Stimulated activated effector memory CD8-positive, alpha-beta T cell treated with anti-CD3 and anti-CD28 coated beads, Interleukin-12 subunit alpha, Interleukin-12 subunit beta, amount 100 ng/mL, for 72 hours (primary cell): ENCODE measurements at regions not wholly inside any gene's neighbourhood (a gene's known extent, or its start where the extent isn't known, plus 50 kb on each side); places are given as distances from the start of the nearest gene placed in this dataset.

ENCODE experiments used
- ATAC-seq: fragments of 150-1000 bp; cut with Tn5 transposase; 2 replicates; pipeline ENCODE4 v1.10.0; 2021
- DNase-seq, 2 donors: peaks; one replicate each; pipeline ENCODE4 v3.0.0; 2021 to 2022; ENCODE audit warnings: low spot score in 2 of 2
- H3K27ac Mint-ChIP-seq: one replicate; pipeline ENCODE4 v1.8.0; 2022; ENCODE audit warnings: mild to moderate bottlenecking, mixed read lengths
- H3K36me3 Mint-ChIP-seq: one replicate; pipeline ENCODE4 v1.8.0; 2022; ENCODE audit warnings: mild to moderate bottlenecking, mixed read lengths
- H3K4me1 Mint-ChIP-seq: one replicate; pipeline ENCODE4 v1.8.0; 2022; ENCODE audit warnings: mixed read lengths
- H3K4me3 Mint-ChIP-seq: one replicate; pipeline ENCODE4 v1.8.0; 2022; ENCODE audit warnings: mild to moderate bottlenecking, mixed read lengths
- H3K9me3 Mint-ChIP-seq: one replicate; pipeline ENCODE4 v1.8.0; 2022; ENCODE audit warnings: mixed read lengths

GRCh38 chr1:94316836-94317789 lies 79.7 kb upstream of the ARHGAP29 start:
- H3K9me3 Mint-ChIP-seq, result no peaks in the 10 kb centered on the region
- DNase-seq, result no peak
- ATAC-seq, result no peak
- H3K36me3 Mint-ChIP-seq, result no peaks in the 10 kb centered on the region
- H3K27ac Mint-ChIP-seq, result no peak overlapping the region
- H3K4me3 Mint-ChIP-seq, result no peak overlapping the region
- H3K4me1 Mint-ChIP-seq, result no peaks in the 10 kb centered on the region

- no peaks in the 10 kb centered on the region for H3K4me1 Mint-ChIP-seq
- DNase-seq (no peak), ATAC-seq (no peak)
- no peaks in the 10 kb centered on the region for H3K36me3 Mint-ChIP-seq
- H3K27ac Mint-ChIP-seq, result no peak overlapping the region
- no peaks in the 10 kb centered on the region for H3K9me3 Mint-ChIP-seq
- H3K4me3 Mint-ChIP-seq, result no peak overlapping the region
Measured at GRCh38 chr1:94316183-94316582, 78.8 kb upstream of the ARHGAP29 start.

GRCh38 chr1:94315552-94316116 lies 78.2 kb upstream of the ARHGAP29 start:
- Mint-ChIP-seq H3K9me3 (no peaks in the 10 kb centered on the region), H3K4me1 (no peaks in the 10 kb centered on the region), H3K36me3 (no peaks in the 10 kb centered on the region), H3K27ac (no peak overlapping the region), H3K4me3 (no peak overlapping the region)
- DNase-seq (no peak), ATAC-seq (no peak)

GRCh38 chr1:94314222-94314858 lies 77.0 kb upstream of the ARHGAP29 start:
- ATAC-seq, result no peak
- H3K9me3 Mint-ChIP-seq, result no peaks in the 10 kb centered on the region
- H3K27ac Mint-ChIP-seq, result no peak overlapping the region
- H3K4me1 Mint-ChIP-seq, result no peaks in the 10 kb centered on the region
- DNase-seq, result no peak
- H3K4me3 Mint-ChIP-seq, result no peak overlapping the region
- H3K36me3 Mint-ChIP-seq, result no peaks in the 10 kb centered on the region

GRCh38 chr1:94310570-94311270 lies 73.3 kb upstream of the ARHGAP29 start:
- DNase-seq, result no peak
- Mint-ChIP-seq H3K27ac (no peak overlapping the region), H3K36me3 (no peaks in the 10 kb centered on the region), H3K9me3 (no peaks in the 10 kb centered on the region), H3K4me1 (no peaks in the 10 kb centered on the region), H3K4me3 (no peak overlapping the region)
- no peak for ATAC-seq

GRCh38 chr1:94309829-94310569 lies 72.6 kb upstream of the ARHGAP29 start:
- H3K27ac Mint-ChIP-seq, result no peak overlapping the region

GRCh38 chr1:94309216-94309615 lies 71.8 kb upstream of the ARHGAP29 start:
- Mint-ChIP-seq H3K36me3 (no peaks in the 10 kb centered on the region), H3K4me3 (no peak overlapping the region), H3K4me1 (no peaks in the 10 kb centered on the region), H3K9me3 (no peaks in the 10 kb centered on the region), H3K27ac (no peak overlapping the region)
- DNase-seq (no peak), ATAC-seq (no peak)

More at GRCh38 chr1:94309829-94310569, 72.6 kb upstream of the ARHGAP29 start:
- ATAC-seq (no peak), DNase-seq (no peak)
- Mint-ChIP-seq H3K4me1 (no peaks in the 10 kb centered on the region), H3K36me3 (no peaks in the 10 kb centered on the region), H3K4me3 (no peak overlapping the region), H3K9me3 (no peaks in the 10 kb centered on the region)

GRCh38 chr1:94306521-94306920 lies 69.1 kb upstream of the ARHGAP29 start:
- no peaks in the 10 kb centered on the region for H3K4me1 Mint-ChIP-seq
- ATAC-seq (no peak), DNase-seq (no peak)
- H3K4me3 Mint-ChIP-seq, result no peak overlapping the region
- no peak overlapping the region for H3K27ac Mint-ChIP-seq
- H3K36me3 Mint-ChIP-seq, result no peaks in the 10 kb centered on the region
- H3K9me3 Mint-ChIP-seq, result no peaks in the 10 kb centered on the region

GRCh38 chr1:94305704-94306103 lies 68.3 kb upstream of the ARHGAP29 start:
- H3K4me1 Mint-ChIP-seq, result no peaks in the 10 kb centered on the region
- DNase-seq (no peak), ATAC-seq (no peak)
- no peak overlapping the region for H3K4me3 Mint-ChIP-seq
- H3K27ac Mint-ChIP-seq, result no peak overlapping the region
- H3K36me3 Mint-ChIP-seq, result no peaks in the 10 kb centered on the region
- H3K9me3 Mint-ChIP-seq, result no peaks in the 10 kb centered on the region

- no peaks in the 10 kb centered on the region for H3K36me3 Mint-ChIP-seq
- H3K4me1 Mint-ChIP-seq, result no peaks in the 10 kb centered on the region
- H3K4me3 Mint-ChIP-seq, result no peak overlapping the region
- DNase-seq (no peak), ATAC-seq (no peak)
- H3K27ac Mint-ChIP-seq, result no peak overlapping the region
- H3K9me3 Mint-ChIP-seq, result no peaks in the 10 kb centered on the region
Measured at GRCh38 chr1:94304553-94304952, 67.2 kb upstream of the ARHGAP29 start.

GRCh38 chr1:94303005-94303404 lies 65.6 kb upstream of the ARHGAP29 start:
- no peaks in the 10 kb centered on the region for H3K36me3 Mint-ChIP-seq
- no peak overlapping the region for H3K4me3 Mint-ChIP-seq
- no peaks in the 10 kb centered on the region for H3K9me3 Mint-ChIP-seq
- DNase-seq (no peak), ATAC-seq (no peak)
- no peaks in the 10 kb centered on the region for H3K4me1 Mint-ChIP-seq
- no peak overlapping the region for H3K27ac Mint-ChIP-seq

- Mint-ChIP-seq H3K36me3 (no peaks in the 10 kb centered on the region), H3K4me3 (no peak overlapping the region), H3K4me1 (no peaks in the 10 kb centered on the region), H3K9me3 (no peaks in the 10 kb centered on the region), H3K27ac (no peak overlapping the region)
- DNase-seq, result no peak
- ATAC-seq, result no peak
Measured at GRCh38 chr1:94302497-94302896, 65.1 kb upstream of the ARHGAP29 start.

- Mint-ChIP-seq H3K9me3 (no peaks in the 10 kb centered on the region), H3K4me3 (no peak overlapping the region), H3K4me1 (no peaks in the 10 kb centered on the region), H3K36me3 (no peaks in the 10 kb centered on the region), H3K27ac (no peak overlapping the region)
- DNase-seq (no peak), ATAC-seq (no peak)
Measured at GRCh38 chr1:94301186-94301585, 63.8 kb upstream of the ARHGAP29 start.

- ATAC-seq (no peak), DNase-seq (no peak)
- Mint-ChIP-seq H3K36me3 (no peaks in the 10 kb centered on the region), H3K4me3 (no peak overlapping the region), H3K27ac (no peak overlapping the region), H3K9me3 (no peaks in the 10 kb centered on the region), H3K4me1 (no peaks in the 10 kb centered on the region)
Measured at GRCh38 chr1:94300731-94301130, 63.3 kb upstream of the ARHGAP29 start.
